Endothelial cell of umbilical vein (primary cell): ENCODE measurements at regions not wholly inside any gene's neighbourhood (a gene's known extent, or its start where the extent isn't known, plus 50 kb on each side); places are given as distances from the start of the nearest gene placed in this dataset.

Source experiments
- BruUV-seq: library from RNA; stranded (reverse); fragments of 400-500 nt; replicated peaks from 2 replicates; lab custom pipeline; 2021; lab: Mats Ljungman, UMichigan
- CTCF ChIA-PET: fragments of 300-600, 350-600 bp; sonication (Branson Sonifier 250); formaldehyde crosslinking; loops from one replicate; lab custom pipeline; 2021; ENCODE audit warnings: antibody characterized with exemption, inconsistent platforms; lab: Charles Lee
- POLR2A ChIA-PET: fragments of 300-600, 350-600 bp; sonication (Branson Sonifier 250); formaldehyde crosslinking; loops from one replicate; lab custom pipeline; 2021; ENCODE audit warnings: antibody characterized with exemption, inconsistent platforms; lab: Charles Lee
- DNase-seq: peaks from one replicate; pipeline ENCODE4 v3.0.0-alpha.2; 2011; ENCODE audit warnings: low read depth, low spot score
- FAIRE-seq: peaks from 2 replicates; lab custom pipeline; 2011; peaks lifted over from hg19 to GRCh38; lab: Jason Lieb, UNC
- H2AFZ ChIP-seq: 2 replicates; pipeline ENCODE4 v1.6.0; 2012; ENCODE audit warnings: low read depth, low read length, control low read depth, inconsistent platforms
- H3K27ac ChIP-seq: 2 replicates; pipeline ENCODE4 v1.5.1; 2011; ENCODE audit warnings: low read depth, mild to moderate bottlenecking, control low read depth, low read length, moderate library complexity; ENCODE audit not compliant: insufficient read depth
- H3K27me3 ChIP-seq, 2 experiments: 2 replicates each; pipeline versions ENCODE4 v1.6.0 to v1.6.1; 2011; ENCODE audit warnings: low read length in 2 of 2, mixed read lengths in 1 of 2; ENCODE audit not compliant: control insufficient read depth in 2 of 2, insufficient read depth in 2 of 2
- H3K36me3 ChIP-seq, 2 experiments: 2 replicates in 1 of 2; 3 replicates in 1 of 2; pipeline ENCODE4 v1.5.1; 2011; ENCODE audit warnings: low read length in 2 of 2, mild to moderate bottlenecking in 1 of 2, moderate library complexity in 1 of 2; ENCODE audit not compliant: control insufficient read depth in 2 of 2, insufficient read depth in 2 of 2; ENCODE audit errors: extremely low read depth in 1 of 2
- H3K4me1 ChIP-seq: 3 replicates; pipeline ENCODE4 v1.5.1; 2011; ENCODE audit warnings: mild to moderate bottlenecking, low read length; ENCODE audit not compliant: control insufficient read depth, insufficient read depth; ENCODE audit errors: extremely low read depth
- H3K4me2 ChIP-seq: 2 replicates; pipeline ENCODE4 v1.6.1; 2011; ENCODE audit warnings: low read length, control low read depth, mixed read lengths; ENCODE audit not compliant: insufficient read depth
- H3K4me3 ChIP-seq, 3 experiments: fragments of 200-600 bp in 1 of 3; sonication (generic), shearing (Covaris generic) in 1 of 3; replicated peaks in 1 of 3; 2 replicates each; pipeline ENCODE4 v1.5.1; 2011 to 2016; ENCODE audit warnings: control low read depth in 3 of 3, low read length in 3 of 3, mild to moderate bottlenecking in 2 of 3, inconsistent platforms in 1 of 3, low read depth in 1 of 3, moderate library complexity in 1 of 3; ENCODE audit not compliant: insufficient read depth in 1 of 3
- H3K79me2 ChIP-seq: 2 replicates; pipeline ENCODE4 v1.6.0; 2012; ENCODE audit warnings: low read length, inconsistent platforms; ENCODE audit not compliant: control insufficient read depth, insufficient read depth
- H3K9ac ChIP-seq: replicated peaks from 2 replicates; pipeline ENCODE3; 2011; ENCODE audit warnings: low read length, control low read depth; ENCODE audit not compliant: insufficient read depth; ENCODE audit errors: extremely low read depth
- H3K9me1 ChIP-seq: replicated peaks from 3 replicates; pipeline ENCODE4 v1.6.0; 2011; ENCODE audit warnings: mild to moderate bottlenecking, low read length; ENCODE audit not compliant: control insufficient read depth, insufficient read depth; ENCODE audit errors: extremely low read depth
- H3K9me3 ChIP-seq: replicated peaks from 2 replicates; pipeline ENCODE4 v1.5.1; 2012; ENCODE audit warnings: low read length, inconsistent platforms; ENCODE audit not compliant: control insufficient read depth, insufficient read depth
- H4K20me1 ChIP-seq: replicated peaks from 2 replicates; pipeline ENCODE3; 2011; ENCODE audit warnings: mild to moderate bottlenecking, low read length; ENCODE audit not compliant: control insufficient read depth, insufficient read depth; ENCODE audit errors: extremely low read depth
- EZH2 ChIP-seq: IDR thresholded peaks from 2 replicates; pipeline ENCODE4 v1.6.1; 2012; ENCODE audit warnings: borderline replicate concordance, low read depth, mild to moderate bottlenecking, moderate library complexity, low read length, inconsistent platforms; ENCODE audit not compliant: severe bottlenecking
- FOS ChIP-seq: IDR thresholded peaks from 2 replicates; pipeline ENCODE4 v1.6.1; 2011; ENCODE audit warnings: mild to moderate bottlenecking, low read length, moderate library complexity, borderline replicate concordance; ENCODE audit not compliant: insufficient read depth
- GATA2 ChIP-seq: IDR thresholded peaks from 2 replicates; pipeline ENCODE4 v1.7.0; 2011; ENCODE audit warnings: low read depth, mild to moderate bottlenecking, moderate library complexity, mixed read lengths, low read length; ENCODE audit not compliant: insufficient read length, insufficient read depth
- JUN ChIP-seq: IDR thresholded peaks from 2 replicates; pipeline ENCODE4 v1.6.1; 2011; ENCODE audit warnings: borderline replicate concordance, low read depth; ENCODE audit not compliant: insufficient read length, insufficient read depth
- MYC ChIP-seq: IDR thresholded peaks from one replicate; pipeline ENCODE4 v1.6.1; 2011; ENCODE audit warnings: mild to moderate bottlenecking, low read depth, low read length
- POLR2A ChIP-seq: IDR thresholded peaks from 2 replicates; pipeline ENCODE4 v1.6.1; 2012; ENCODE audit warnings: low read depth, mild to moderate bottlenecking, control low read depth, low read length
- POLR2AphosphoS5 ChIP-seq: IDR thresholded peaks from 2 replicates; pipeline ENCODE4 v1.6.1; 2012; ENCODE audit warnings: low read depth, mild to moderate bottlenecking, control low read depth, low read length, moderate library complexity; ENCODE audit not compliant: insufficient read depth
- dilution Hi-C: fragments of 300-500 bp; cut with MboI; formaldehyde crosslinking; loops from one replicate; pipeline ENCODE4 v1.15.0; 2019; ENCODE audit warnings: low sequenced_read_pairs; ENCODE audit not compliant: extremely low pct_ligation_motif_present
- intact Hi-C: fragments of 100-400 bp; cut with micrococcal nuclease; formaldehyde crosslinking; loops from one replicate; pipeline ENCODE4 v1.10.0; 2022
- TF ChIP-seq, protein P1 (sequence below), 2 donors: IDR thresholded peaks; 1 replicate in 1 of 2; 2 replicates in 1 of 2; pipeline ENCODE4 v1.5.1; 2011; ENCODE audit warnings: low read length in 2 of 2, mild to moderate bottlenecking in 2 of 2, moderate library complexity in 2 of 2, control low read depth in 1 of 2, inconsistent platforms in 1 of 2, low read depth in 1 of 2; ENCODE audit not compliant: insufficient read depth in 1 of 2; ENCODE audit errors: extremely low read depth in 1 of 2
- TF ChIP-seq, protein P2 (sequence below): IDR thresholded peaks from 2 replicates; pipeline ENCODE4 v1.6.1; 2011; ENCODE audit not compliant: insufficient read depth, insufficient read length

DNA sequence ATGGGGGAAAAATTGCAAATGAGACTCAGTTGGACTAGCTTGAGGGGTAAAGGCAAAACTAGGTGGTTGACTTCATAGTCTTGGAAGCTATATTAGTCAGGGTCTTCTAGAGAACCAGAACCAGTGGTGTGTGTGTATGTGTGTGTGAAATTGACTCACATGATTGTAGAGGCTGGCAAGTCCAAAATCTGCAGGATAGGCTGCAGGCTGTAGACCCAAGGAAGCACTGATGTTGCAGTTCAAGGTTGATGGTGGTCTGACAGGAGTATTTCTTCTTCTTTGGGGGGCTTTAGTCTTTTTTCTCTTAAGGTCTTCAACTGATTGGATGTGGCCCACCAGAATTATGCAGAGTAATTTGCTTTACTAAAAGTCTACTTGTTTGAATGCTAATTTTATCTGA lies 217.4 kb downstream of the MANEA start:
- DNase-seq (no peak), FAIRE-seq (no peak)
- Histone ChIP-seq H4K20me1 (no peaks in the 10 kb centered on the region), H3K9me1 (no peaks in the 10 kb centered on the region), H3K36me3 (no peaks in the 10 kb centered on the region), H3K4me3 (no peak overlapping the region), H3K79me2 (no peaks in the 10 kb centered on the region), H3K9me3 (peaks cover 4% of the 10 kb centered on the region), H2AFZ (no peak overlapping the region), H3K4me1 (no peaks in the 10 kb centered on the region), H3K9ac (no peak overlapping the region), H3K4me2 (no peak overlapping the region), H3K27me3 (no peaks in the 10 kb centered on the region), H3K27ac (no peak overlapping the region)
- no peak for TF ChIP-seq MYC
- no peak for TF ChIP-seq JUN
- no peak for TF ChIP-seq EZH2
- TF ChIP-seq GATA2 = no peak
- no peak for TF ChIP-seq POLR2A
- no peak for TF ChIP-seq POLR2AphosphoS5
- TF ChIP-seq, protein P1, sequence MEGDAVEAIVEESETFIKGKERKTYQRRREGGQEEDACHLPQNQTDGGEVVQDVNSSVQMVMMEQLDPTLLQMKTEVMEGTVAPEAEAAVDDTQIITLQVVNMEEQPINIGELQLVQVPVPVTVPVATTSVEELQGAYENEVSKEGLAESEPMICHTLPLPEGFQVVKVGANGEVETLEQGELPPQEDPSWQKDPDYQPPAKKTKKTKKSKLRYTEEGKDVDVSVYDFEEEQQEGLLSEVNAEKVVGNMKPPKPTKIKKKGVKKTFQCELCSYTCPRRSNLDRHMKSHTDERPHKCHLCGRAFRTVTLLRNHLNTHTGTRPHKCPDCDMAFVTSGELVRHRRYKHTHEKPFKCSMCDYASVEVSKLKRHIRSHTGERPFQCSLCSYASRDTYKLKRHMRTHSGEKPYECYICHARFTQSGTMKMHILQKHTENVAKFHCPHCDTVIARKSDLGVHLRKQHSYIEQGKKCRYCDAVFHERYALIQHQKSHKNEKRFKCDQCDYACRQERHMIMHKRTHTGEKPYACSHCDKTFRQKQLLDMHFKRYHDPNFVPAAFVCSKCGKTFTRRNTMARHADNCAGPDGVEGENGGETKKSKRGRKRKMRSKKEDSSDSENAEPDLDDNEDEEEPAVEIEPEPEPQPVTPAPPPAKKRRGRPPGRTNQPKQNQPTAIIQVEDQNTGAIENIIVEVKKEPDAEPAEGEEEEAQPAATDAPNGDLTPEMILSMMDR (IDR thresholded peaks at IDR 0.05; ENCODE audit: extremely low read depth in 1 of 2, insufficient read depth in 1 of 2, low read depth in 1 of 2, low read length in 2 of 2) = no peak
- no peak for TF ChIP-seq FOS
- TF ChIP-seq, protein P2, sequence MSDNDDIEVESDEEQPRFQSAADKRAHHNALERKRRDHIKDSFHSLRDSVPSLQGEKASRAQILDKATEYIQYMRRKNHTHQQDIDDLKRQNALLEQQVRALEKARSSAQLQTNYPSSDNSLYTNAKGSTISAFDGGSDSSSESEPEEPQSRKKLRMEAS = no peak
- dilution Hi-C loops (no loop called here), intact Hi-C loops (no loop called here)
- BruUV-seq = no TSS peak
- CTCF ChIA-PET = no interaction called here
- POLR2A ChIA-PET = no interaction called here
